ENCODE measurements at regions not wholly inside any gene's neighbourhood (a gene's known extent, or its start where the extent isn't known, plus 50 kb on each side); places are given as distances from the start of the nearest gene placed in this dataset.

GRCh38 chr2:74760875-74761630 is 72.9 kb upstream of the HK2 start:
- no peak for DNase-seq (ENCODE audit: low read depth)

- DNase-seq (ENCODE audit: low read depth) = no peak
Observed at GRCh38 chr2:74762789-74763188, 71.1 kb upstream of the HK2 start.

GRCh38 chr2:74763962-74764428 is 69.9 kb upstream of the HK2 start:
- no peak for DNase-seq (ENCODE audit: low read depth)

- peak; percentile 46 for DNase-seq (ENCODE audit: low read depth)
Observed at GRCh38 chr2:74764429-74765272, 69.3 kb upstream of the HK2 start.

GRCh38 chr2:74766780-74767179 is 67.1 kb upstream of the HK2 start:
- no peak for DNase-seq (ENCODE audit: low read depth)

GRCh38 chr2:74767618-74768017 is 66.3 kb upstream of the HK2 start:
- peak; percentile 9 for DNase-seq (ENCODE audit: low read depth)

GRCh38 chr2:74768401-74768914 is 65.5 kb upstream of the HK2 start:
- peak; percentile 84 for DNase-seq (ENCODE audit: low read depth)

- DNase-seq (ENCODE audit: low read depth) = peak; percentile 85
Observed at GRCh38 chr2:74772046-74772445, 61.9 kb upstream of the HK2 start.

- DNase-seq (ENCODE audit: low read depth) = no peak
Observed at GRCh38 chr2:74777161-74777900, 56.6 kb upstream of the HK2 start.

GRCh38 chr2:74778381-74779264 is 55.3 kb upstream of the HK2 start:
- peak; percentile 39 for DNase-seq (ENCODE audit: low read depth)

GRCh38 chr2:74779265-74779558 is 54.7 kb upstream of the HK2 start:
- DNase-seq (ENCODE audit: low read depth) = no peak

- DNase-seq (ENCODE audit: low read depth) = no peak
Observed at GRCh38 chr2:74779587-74780135, 54.3 kb upstream of the HK2 start.

Measured in EH (cell line).